Liver (tissue), 3 donors: ENCODE measurements at regions not wholly inside any gene's neighbourhood (a gene's known extent, or its start where the extent isn't known, plus 50 kb on each side); places are given as distances from the start of the nearest gene placed in this dataset.

Source experiments
- CTCF ChIP-seq: fragments of 150-350 bp; IDR thresholded peaks from 2 replicates; pipeline ENCODE4 v1.5.1; 2017; ENCODE audit warnings: improper control_type of control experiment, low read depth, low read length; ENCODE audit not compliant: missing input control
- GABPA ChIP-seq, 2 donors: IDR thresholded peaks in 1 of 2; conservative IDR thresholded peaks in 1 of 2; 2 replicates each; pipeline ENCODE4 v1.6.1; 2016; ENCODE audit warnings: antibody characterized with exemption in 2 of 2, mild to moderate bottlenecking in 1 of 2, moderate library complexity in 1 of 2
- JUND ChIP-seq, 2 donors: IDR thresholded peaks; 2 replicates each; pipeline ENCODE4 v1.6.1; 2016; ENCODE audit warnings: antibody characterized with exemption in 2 of 2
- RAD21 ChIP-seq, 2 donors: IDR thresholded peaks; 2 replicates each; pipeline ENCODE4 v1.6.1; 2016; ENCODE audit warnings: antibody characterized with exemption in 2 of 2, mild to moderate bottlenecking in 2 of 2
- TAF1 ChIP-seq: conservative IDR thresholded peaks from 2 replicates; pipeline ENCODE4 v1.6.1; 2016; ENCODE audit warnings: antibody characterized with exemption, mild to moderate bottlenecking
- YY1 ChIP-seq: IDR thresholded peaks from 2 replicates; pipeline ENCODE4 v1.6.1; 2016; ENCODE audit warnings: antibody characterized with exemption, mild to moderate bottlenecking
- TF ChIP-seq, protein P1 (sequence below): IDR thresholded peaks from 2 replicates; pipeline ENCODE4 v1.6.1; 2016; ENCODE audit warnings: antibody characterized with exemption
- TF ChIP-seq, protein P2 (sequence below): IDR thresholded peaks from 2 replicates; pipeline ENCODE4 v1.6.1; 2016; ENCODE audit warnings: antibody characterized with exemption, mild to moderate bottlenecking
- donor health status: healthy.
- donor health status: healthy.

DNA sequence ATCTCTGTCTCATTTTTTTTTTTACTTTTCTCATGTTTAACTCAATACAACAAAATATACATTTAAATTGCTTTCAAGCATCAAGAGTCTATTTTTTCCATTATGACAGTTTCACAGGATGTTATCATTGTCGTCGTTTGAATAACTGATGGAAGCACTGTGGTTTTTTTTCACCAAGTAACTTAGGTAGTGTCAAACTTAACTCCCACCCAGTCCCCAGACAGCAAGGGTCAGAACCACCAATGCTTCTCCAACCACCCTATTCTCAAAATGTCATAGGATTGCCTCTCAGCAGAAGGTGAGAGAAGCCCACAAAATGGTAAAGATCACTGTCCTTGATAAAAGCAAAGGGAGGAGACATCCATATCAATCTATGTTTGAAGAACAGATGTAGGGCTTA is 339.4 kb downstream of the SFMBT2 start:
- TF ChIP-seq CTCF, result no peak
- TF ChIP-seq GABPA (IDR thresholded peaks at IDR 0.05 in 1 of 2, conservative IDR thresholded peaks at IDR 0.05 in 1 of 2), result no peak
- TF ChIP-seq JUND (IDR thresholded peaks at IDR 0.05), result no peak
- TF ChIP-seq, protein P1, sequence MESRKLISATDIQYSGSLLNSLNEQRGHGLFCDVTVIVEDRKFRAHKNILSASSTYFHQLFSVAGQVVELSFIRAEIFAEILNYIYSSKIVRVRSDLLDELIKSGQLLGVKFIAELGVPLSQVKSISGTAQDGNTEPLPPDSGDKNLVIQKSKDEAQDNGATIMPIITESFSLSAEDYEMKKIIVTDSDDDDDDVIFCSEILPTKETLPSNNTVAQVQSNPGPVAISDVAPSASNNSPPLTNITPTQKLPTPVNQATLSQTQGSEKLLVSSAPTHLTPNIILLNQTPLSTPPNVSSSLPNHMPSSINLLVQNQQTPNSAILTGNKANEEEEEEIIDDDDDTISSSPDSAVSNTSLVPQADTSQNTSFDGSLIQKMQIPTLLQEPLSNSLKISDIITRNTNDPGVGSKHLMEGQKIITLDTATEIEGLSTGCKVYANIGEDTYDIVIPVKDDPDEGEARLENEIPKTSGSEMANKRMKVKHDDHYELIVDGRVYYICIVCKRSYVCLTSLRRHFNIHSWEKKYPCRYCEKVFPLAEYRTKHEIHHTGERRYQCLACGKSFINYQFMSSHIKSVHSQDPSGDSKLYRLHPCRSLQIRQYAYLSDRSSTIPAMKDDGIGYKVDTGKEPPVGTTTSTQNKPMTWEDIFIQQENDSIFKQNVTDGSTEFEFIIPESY, result no peak
- TF ChIP-seq, protein P2, sequence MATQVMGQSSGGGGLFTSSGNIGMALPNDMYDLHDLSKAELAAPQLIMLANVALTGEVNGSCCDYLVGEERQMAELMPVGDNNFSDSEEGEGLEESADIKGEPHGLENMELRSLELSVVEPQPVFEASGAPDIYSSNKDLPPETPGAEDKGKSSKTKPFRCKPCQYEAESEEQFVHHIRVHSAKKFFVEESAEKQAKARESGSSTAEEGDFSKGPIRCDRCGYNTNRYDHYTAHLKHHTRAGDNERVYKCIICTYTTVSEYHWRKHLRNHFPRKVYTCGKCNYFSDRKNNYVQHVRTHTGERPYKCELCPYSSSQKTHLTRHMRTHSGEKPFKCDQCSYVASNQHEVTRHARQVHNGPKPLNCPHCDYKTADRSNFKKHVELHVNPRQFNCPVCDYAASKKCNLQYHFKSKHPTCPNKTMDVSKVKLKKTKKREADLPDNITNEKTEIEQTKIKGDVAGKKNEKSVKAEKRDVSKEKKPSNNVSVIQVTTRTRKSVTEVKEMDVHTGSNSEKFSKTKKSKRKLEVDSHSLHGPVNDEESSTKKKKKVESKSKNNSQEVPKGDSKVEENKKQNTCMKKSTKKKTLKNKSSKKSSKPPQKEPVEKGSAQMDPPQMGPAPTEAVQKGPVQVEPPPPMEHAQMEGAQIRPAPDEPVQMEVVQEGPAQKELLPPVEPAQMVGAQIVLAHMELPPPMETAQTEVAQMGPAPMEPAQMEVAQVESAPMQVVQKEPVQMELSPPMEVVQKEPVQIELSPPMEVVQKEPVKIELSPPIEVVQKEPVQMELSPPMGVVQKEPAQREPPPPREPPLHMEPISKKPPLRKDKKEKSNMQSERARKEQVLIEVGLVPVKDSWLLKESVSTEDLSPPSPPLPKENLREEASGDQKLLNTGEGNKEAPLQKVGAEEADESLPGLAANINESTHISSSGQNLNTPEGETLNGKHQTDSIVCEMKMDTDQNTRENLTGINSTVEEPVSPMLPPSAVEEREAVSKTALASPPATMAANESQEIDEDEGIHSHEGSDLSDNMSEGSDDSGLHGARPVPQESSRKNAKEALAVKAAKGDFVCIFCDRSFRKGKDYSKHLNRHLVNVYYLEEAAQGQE, result no peak
- no peak for TF ChIP-seq YY1
- TF ChIP-seq TAF1, result no peak
- TF ChIP-seq RAD21 (IDR thresholded peaks at IDR 0.05), result no peak
